C4-2B (cell line): ENCODE measurements at regions not wholly inside any gene's neighbourhood (a gene's known extent, or its start where the extent isn't known, plus 50 kb on each side); places are given as distances from the start of the nearest gene placed in this dataset.

Source experiments
- CTCF ChIP-seq: fragments of 450-650 bp; conservative IDR thresholded peaks from 2 replicates; pipeline ENCODE4 v1.5.1; 2017; ENCODE audit warnings: mild to moderate bottlenecking
- ZFX ChIP-seq: fragments of 450-650 bp; IDR thresholded peaks from 2 replicates; pipeline ENCODE4 v1.6.1; 2017

DNA sequence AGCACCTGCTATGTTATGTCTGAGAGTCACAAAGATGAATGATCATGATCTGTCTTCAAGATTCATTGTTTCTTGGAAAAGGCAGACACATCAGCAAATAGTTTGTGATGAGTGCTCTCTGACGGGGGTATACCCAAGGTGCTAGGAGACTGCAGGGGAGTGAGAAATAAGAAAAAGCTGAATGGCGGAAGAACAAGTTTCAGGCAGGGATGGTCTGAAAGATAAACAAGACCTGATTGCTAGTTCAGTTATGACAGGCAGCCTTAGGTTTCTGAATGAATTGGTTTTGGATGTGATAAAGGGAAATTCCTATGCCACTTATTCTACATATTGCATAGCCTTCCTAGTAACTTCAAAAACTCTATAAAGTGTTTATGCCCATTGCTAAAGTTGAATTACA is 327.0 kb upstream of the DKK2 start:
- TF ChIP-seq ZFX (no peak), CTCF (no peak)
